ENCODE measurements at regions not wholly inside any gene's neighbourhood (a gene's known extent, or its start where the extent isn't known, plus 50 kb on each side); places are given as distances from the start of the nearest gene placed in this dataset.

- TF ChIP-seq, protein P1, sequence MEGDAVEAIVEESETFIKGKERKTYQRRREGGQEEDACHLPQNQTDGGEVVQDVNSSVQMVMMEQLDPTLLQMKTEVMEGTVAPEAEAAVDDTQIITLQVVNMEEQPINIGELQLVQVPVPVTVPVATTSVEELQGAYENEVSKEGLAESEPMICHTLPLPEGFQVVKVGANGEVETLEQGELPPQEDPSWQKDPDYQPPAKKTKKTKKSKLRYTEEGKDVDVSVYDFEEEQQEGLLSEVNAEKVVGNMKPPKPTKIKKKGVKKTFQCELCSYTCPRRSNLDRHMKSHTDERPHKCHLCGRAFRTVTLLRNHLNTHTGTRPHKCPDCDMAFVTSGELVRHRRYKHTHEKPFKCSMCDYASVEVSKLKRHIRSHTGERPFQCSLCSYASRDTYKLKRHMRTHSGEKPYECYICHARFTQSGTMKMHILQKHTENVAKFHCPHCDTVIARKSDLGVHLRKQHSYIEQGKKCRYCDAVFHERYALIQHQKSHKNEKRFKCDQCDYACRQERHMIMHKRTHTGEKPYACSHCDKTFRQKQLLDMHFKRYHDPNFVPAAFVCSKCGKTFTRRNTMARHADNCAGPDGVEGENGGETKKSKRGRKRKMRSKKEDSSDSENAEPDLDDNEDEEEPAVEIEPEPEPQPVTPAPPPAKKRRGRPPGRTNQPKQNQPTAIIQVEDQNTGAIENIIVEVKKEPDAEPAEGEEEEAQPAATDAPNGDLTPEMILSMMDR (IDR thresholded peaks at IDR 0.05), result no peak
- TF ChIP-seq POLR2A (IDR thresholded peaks at IDR 0.05), result no peak
Observed at GRCh38 chr3:101119535-101119934, 126.3 kb upstream of the ABI3BP start.

Measured in thyroid gland (tissue), 4 donors.